ENCODE measurements at regions not wholly inside any gene's neighbourhood (a gene's known extent, or its start where the extent isn't known, plus 50 kb on each side); places are given as distances from the start of the nearest gene placed in this dataset.
"Not testable (repeated sequence)": the region's sequence is repeated elsewhere in the genome, so short reads cannot be mapped to it uniquely, and the experiment has no call there.

GRCh38 chr5:156089955-156090940 is 236.7 kb upstream of the SGCD start:
- DNase-seq (ENCODE audit: insufficient read length, low spot score); FAIRE-seq: not testable (repeated sequence)

GRCh38 chr5:156093024-156093423 is 233.9 kb upstream of the SGCD start:
- FAIRE-seq (no peak), DNase-seq (ENCODE audit: insufficient read length, low spot score) (no peak)

- DNase-seq (ENCODE audit: insufficient read length, low spot score) (no peak), FAIRE-seq (no peak)
These were observed 233.0 kb upstream of the SGCD start for GRCh38 chr5:156094001-156094400.

DNA sequence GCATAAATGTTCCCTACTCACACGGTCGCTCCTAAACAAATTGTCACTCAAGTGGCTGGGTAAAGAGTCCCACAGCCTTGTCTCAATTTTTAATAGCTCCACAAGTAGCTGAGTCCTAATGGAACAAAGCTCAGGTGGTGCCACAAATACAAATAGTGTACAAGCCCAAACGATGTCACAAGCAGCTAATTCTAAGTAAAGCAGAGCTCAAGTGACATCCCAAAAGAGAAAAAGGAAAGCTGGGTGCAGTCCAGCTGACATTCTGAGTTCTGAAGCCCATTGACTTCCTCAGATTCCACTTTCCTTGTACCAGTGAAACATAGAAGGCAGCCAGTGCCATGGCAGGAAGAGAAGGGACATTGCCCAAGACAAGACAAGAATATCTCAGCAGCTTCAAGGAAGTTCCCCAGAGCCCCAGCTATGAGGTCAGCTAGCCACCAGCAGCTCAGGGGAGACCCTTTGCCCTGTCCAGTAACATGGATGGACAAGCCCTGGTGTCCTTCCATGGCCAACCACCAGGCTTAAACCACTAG is 231.2 kb upstream of the SGCD start:
- FAIRE-seq = no peak
- DNase-seq (ENCODE audit: insufficient read length, low spot score) = no peak

DNA sequence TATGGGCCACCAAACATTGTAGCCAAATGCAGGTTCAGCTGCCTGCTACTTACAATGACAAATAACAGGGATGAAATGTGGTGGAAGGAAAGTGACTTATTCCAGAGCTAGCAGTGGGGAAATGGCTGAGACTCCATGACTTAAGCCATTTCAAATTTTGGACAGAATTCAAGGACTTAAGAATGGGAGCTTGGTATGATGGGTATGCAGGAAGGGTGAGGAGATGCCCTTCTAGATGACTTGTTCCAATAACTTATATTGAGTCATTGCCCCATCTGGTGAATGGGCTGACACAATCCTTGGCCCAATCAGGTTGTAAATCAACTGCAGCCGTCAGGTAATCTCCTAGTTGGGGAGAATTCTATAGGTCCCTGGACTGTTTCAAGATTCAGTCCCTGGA is 230.7 kb upstream of the SGCD start:
- DNase-seq (ENCODE audit: insufficient read length, low spot score) (no peak), FAIRE-seq (no peak)

DNA sequence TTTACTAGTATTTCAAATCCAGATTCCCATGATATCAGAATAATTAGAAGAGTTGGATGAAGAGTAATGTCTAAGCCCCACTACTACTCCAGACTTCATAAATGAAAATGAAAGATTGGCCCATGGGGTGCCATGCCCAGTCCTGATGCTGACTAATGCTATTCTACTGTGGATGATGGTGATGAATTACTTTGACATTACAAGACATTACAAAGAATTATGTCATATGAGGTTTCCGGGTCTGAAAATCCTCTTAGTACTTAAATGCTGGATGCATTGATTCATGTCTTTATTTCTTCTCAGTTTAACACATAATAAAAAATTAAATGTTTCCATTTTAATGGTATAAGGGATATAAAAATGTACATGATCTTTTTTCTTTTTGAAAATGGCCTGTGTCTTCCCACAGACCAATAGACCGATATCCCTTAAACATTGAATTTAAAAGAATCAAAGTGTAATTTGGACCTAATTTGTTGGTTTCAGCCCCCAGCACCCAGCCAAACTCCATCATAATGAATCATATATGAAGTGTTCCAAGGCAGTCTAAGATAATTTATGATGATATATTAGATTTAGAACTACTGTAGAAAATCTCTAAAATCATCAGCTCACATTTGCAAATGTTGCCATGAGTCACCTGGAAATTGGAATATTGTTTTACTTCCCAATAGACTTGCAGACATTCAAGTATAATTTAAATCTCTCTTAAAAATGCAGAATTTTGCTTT is 223.6 kb upstream of the SGCD start:
- DNase-seq (ENCODE audit: insufficient read length, low spot score) (no peak), FAIRE-seq (no peak)

- DNase-seq (ENCODE audit: insufficient read length, low spot score) (no peak), FAIRE-seq (no peak)
These were observed 217.5 kb upstream of the SGCD start for GRCh38 chr5:156109317-156110023.

DNA sequence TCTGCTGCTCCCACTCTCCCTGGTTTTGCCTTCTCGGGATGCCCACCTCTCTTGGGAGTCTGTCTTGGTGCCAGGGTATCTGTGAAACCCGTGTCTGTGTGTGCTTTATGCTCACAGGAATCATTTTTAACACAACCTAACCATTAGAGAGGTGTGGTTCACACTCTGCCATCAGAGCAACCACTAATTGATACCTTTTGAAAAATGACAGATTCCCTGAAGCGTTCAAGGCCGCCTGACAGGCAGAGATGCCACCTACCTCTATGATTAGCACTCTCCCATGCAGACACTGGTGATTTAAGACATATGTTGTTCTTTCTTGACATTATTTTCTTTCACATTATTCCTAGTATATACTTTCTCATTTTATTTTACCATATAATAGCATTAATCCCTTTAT is 207.3 kb upstream of the SGCD start:
- DNase-seq (ENCODE audit: insufficient read length, low spot score) (no peak), FAIRE-seq (no peak)

GRCh38 chr5:156120777-156121176 is 206.2 kb upstream of the SGCD start:
- FAIRE-seq (no peak), DNase-seq (ENCODE audit: insufficient read length, low spot score) (no peak)

DNA sequence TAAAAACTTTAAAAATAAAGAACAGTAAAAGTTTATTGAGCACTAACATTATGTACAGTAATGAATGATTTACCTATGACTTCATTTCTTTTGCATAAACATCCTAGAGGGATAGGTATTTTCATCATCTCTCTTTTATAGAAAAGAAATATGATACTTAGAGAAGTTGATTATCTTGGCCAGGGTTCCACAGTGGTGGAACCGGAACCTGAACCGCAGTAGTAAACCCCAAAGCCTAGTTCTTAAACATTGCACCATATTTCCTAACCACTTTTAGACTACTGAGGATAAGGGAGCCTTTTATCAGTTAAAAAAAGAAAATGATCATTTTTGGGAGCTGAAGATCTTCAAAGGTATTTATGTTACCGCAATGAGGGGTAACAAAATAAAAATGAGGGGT is 205.7 kb upstream of the SGCD start:
- FAIRE-seq = no peak
- no peak for DNase-seq (ENCODE audit: insufficient read length, low spot score)

GRCh38 chr5:156121882-156122281 is 205.1 kb upstream of the SGCD start:
- FAIRE-seq (no peak), DNase-seq (ENCODE audit: insufficient read length, low spot score) (no peak)

GRCh38 chr5:156124708-156125107 is 202.3 kb upstream of the SGCD start:
- FAIRE-seq = no peak
- no peak for DNase-seq (ENCODE audit: insufficient read length, low spot score)

GRCh38 chr5:156125118-156125517 is 201.8 kb upstream of the SGCD start:
- no peak for FAIRE-seq
- no peak for DNase-seq (ENCODE audit: insufficient read length, low spot score)

GRCh38 chr5:156126716-156127115 is 200.2 kb upstream of the SGCD start:
- FAIRE-seq = no peak
- no peak for DNase-seq (ENCODE audit: insufficient read length, low spot score)

DNA sequence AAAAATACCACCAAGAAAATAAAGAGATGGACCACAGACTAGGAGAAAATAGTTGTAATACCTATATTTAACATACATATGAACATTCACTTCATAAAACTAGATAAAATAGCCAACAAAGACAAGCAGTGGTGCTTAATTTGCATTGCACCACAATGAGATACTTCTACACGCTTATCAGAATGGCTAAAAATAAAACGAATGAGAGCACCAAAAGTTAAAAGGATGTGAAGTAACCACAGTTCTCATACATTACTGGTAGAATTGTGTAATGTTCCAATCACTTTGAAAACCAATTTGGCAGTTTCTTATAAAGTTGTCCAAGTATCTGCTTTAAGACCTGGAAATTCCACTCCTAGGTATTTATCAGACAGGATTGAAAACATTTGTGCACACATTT is 198.9 kb upstream of the SGCD start:
- no peak for DNase-seq (ENCODE audit: insufficient read length, low spot score)
- no peak for FAIRE-seq

DNA sequence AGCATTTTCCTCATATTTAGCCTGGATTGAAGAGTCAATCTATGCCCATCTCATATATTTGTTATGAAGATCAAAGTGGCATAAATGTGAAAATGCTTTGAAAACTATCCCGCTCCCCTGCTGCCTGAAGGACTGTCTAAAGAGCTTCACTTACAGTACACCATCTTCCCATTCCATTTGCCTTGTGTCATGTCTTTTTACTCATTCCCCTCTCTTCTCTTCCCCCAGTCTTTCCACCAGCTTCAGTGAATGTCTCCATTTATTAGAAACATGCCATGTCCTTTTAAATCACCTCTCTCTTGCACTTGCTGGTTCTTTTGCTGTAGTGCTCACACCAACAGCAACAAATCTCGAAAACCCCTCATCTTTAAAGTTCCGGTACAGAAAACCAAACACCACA is 192.7 kb upstream of the SGCD start:
- DNase-seq (ENCODE audit: insufficient read length, low spot score) (no peak), FAIRE-seq (no peak)

GRCh38 chr5:156135531-156135930 is 191.4 kb upstream of the SGCD start:
- no peak for DNase-seq (ENCODE audit: insufficient read length, low spot score)
- no peak for FAIRE-seq

- no peak for DNase-seq (ENCODE audit: insufficient read length, low spot score)
- FAIRE-seq = no peak
These were observed 189.7 kb upstream of the SGCD start for GRCh38 chr5:156137071-156137869.

GRCh38 chr5:156142867-156143266 is 184.1 kb upstream of the SGCD start:
- FAIRE-seq = no peak
- DNase-seq (ENCODE audit: insufficient read length, low spot score) = no peak

DNA sequence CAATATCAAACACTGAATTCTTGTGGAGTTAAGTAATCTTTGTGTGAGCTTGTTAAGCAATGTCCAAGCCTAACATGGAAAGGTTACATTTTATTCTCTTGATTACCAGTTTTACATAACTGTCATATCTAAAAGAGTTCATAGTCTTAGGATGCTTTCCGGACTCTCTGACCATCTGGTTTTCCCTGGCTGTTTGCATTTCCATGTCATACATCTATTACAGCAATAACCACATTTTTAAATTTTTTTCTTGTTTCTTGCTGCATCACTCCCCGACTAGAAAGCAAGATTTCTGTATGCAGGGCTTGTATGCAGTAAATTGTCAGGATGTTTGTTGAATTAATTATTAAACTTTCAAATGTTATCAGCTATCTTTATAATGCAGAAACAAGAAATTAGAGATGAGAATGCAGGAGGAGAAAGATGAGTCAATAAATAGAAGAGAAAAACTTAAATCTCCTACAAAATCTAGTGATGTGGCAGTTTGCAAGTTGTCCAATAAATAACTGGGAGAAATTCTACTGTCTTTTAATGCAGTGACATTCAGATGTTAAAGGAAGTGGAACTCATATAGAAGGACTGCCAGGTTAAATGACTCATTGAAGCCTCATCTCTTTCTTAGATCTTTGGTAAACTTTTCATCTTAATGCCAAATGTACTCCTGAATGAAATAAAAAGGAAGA is 179.6 kb upstream of the SGCD start:
- FAIRE-seq = no peak

More for the DNA sequence above, 179.6 kb upstream of the SGCD start:
- DNase-seq (ENCODE audit: insufficient read length, low spot score) = no peak

All from HTR-8/SVneo (cell line).